GM19438 (cell line): ENCODE measurements at regions not wholly inside any gene's neighbourhood (a gene's known extent, or its start where the extent isn't known, plus 50 kb on each side); places are given as distances from the start of the nearest gene placed in this dataset.
"Not testable (repeated sequence)": the region's sequence is repeated elsewhere in the genome, so short reads cannot be mapped to it uniquely, and the experiment has no call there.

Experiments used
- ATAC-seq: cut with Tn5 transposase; IDR thresholded peaks from one replicate; pipeline ENCODE4 v1.9.1; 2021; ENCODE audit warnings: low read depth; ENCODE audit not compliant: unreplicated experiment

DNA sequence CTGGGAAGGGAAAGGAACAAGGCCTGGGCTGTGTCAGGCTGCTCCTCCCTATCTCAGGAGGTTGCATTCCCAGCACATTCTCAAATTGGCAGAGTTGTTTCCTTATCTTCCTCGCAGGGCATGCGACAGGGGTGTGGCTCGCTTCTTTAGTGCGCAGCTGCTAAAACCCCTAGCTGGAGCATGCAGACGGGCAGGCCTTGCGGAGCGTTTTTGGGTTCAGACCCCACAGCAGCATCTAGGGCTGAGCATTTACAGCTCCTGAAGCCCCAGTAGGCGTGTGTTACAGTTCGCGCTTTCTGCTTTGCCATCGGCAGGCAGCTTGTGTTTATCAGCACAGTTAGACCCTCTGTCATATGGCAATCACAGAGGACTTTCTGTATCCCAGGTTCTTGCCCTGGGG lies 392.4 kb downstream of the TECRL start:
- no peak for ATAC-seq

DNA sequence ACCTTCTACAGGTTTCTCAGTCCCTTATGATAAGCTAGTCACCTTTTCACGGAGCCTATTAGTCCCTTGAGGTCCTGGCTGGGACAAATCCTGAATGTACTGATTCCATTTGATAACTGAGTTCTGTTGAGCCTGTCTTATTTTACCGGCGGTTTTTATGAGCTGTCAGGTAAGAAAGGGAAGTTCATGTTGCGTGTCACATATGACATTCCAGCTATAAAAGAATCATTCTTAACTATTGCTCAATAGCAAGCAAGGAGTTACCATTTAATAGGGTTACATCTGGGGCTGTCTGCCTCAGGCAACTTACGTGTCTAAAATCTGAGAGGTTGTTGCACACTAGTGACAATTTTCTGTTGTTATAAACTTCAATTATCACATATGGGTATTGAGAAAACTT lies 394.6 kb downstream of the TECRL start:
- no peak for ATAC-seq

DNA sequence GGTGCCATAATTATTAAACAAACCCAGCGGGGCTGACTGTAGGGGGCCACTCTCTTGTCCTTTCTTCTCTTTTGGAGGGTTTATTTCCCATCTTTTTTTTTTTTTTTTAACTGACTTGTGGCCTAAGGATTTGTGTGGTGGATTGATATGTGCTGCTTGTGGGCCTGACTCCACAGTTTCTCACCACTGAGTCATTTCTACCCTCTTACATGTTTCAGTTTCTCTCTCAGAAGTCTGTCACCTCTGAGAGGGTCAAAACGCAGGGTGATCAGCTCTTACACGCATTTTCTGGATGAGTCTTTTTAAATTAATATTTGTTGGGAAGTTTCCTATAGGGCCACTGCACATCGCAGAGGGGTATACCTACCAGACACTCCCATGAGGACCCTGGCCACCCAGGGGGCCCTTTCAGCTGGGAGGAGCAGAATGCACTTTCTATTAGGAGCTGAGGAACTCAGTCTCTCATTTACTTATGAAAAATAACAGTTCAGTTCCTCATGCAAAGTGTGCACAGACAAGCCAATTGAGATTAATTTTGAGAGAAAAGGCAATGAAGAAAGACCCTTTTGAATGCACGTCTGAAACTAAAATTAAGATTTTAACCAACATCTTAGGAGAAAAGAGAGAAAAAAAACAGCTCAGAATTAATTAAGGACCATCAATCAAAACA lies 407.9 kb downstream of the TECRL start:
- no peak for ATAC-seq

DNA sequence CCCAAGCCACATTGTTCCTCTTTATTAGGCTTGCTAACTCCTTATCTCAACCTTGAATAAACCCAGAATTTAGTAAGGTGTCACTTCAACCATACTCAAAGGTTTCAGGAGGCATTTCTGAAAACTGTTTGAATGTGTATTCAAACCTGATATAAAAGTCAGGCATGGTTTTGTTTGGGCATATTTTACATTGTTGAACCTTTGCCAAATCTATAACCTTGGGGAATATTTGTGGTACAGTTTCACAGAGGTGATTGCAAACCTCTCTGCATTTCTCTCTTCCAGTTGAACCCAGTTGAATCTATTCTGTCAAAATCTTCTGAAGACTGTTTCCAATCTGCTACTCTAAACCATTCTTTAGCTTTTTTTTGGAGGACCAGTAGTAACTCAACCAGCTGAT lies 409.0 kb downstream of the TECRL start:
- no peak for ATAC-seq

DNA sequence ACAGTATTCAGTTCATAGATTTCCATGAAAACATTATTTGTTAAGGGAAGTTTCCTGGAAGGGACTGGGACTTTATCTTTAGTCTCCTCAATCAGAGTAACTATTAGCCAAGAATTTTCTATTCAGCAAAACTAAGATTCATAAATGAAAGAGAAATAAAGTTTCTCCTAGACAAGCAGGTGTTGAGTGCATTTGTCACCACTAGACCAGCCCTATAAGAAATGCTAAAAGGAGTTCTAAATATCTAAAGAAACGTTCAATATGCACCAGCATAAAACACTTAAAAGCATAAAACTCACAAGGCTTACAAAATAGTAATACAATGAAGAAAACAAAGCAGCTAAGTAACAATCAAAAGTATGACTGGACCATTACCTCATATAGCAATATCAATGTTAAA lies 423.0 kb downstream of the TECRL start:
- ATAC-seq: no peak

DNA sequence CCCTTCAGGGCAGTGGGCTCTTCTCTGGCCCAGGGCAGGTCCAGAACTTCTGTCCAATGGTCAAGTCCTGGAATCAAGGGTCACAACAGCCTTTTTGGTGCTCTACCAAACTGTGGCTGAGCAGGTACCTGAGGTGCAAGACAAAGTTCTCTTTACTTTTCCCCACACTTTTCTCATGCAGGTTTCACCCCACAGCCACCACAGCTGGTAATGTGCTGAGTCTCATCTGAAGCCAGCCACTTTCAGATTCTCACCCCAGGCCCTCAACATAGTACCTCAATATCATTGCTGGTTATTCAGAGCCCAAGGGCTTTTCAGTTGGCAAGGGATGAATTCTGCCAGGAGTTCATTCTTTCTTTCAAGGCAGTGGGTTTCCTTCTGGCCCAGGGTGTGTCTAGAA lies 426.0 kb downstream of the TECRL start:
- no peak for ATAC-seq

DNA sequence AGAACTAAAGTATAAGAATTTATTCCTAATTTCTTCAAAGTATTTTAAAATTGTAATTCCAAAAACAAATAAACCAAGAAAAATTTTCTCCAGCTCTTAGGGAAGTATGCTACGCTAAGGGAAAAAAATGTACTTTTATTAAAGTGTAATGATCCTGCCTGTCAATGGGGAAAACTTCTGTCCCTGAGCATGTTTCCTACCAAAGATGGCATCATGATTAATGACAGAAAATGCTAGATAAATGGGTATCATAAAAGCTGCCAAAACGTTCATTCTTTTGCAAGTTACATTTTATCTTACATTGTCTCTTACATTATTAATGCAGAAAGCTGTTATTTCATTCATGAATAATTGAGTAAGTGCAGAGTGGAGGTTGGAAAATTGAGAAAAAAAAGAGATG lies 443.4 kb downstream of the TECRL start:
- ATAC-seq: no peak

DNA sequence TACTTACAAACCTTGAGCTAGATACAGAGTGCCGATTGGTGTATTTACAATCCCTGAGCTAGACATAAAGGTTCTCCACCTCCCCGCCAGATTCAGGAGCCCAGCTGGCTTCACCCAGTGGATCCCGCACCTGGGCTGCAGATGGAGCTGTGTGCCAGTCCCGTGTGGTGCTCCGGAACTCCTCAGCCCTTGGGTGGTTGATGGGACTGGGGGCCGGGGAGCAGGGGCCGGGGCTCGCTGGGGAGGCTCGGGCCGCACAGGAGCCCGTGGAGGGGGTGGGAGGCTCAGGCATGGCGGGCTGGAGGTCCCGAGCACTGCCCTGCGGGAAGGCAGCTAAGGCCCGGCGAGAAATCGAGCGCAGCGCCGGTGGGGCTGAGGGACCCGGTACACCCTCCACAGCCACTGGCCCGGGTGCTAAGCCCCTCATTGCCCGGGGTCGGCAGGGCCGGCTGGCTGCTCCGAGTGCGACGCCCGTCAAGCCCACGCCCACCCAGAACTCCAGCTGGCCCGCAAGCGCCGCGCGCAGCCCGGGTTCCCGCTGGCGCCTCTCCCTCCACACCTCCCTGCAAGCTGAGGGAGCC lies 466.5 kb downstream of the TECRL start:
- ATAC-seq: not testable (repeated sequence)

DNA sequence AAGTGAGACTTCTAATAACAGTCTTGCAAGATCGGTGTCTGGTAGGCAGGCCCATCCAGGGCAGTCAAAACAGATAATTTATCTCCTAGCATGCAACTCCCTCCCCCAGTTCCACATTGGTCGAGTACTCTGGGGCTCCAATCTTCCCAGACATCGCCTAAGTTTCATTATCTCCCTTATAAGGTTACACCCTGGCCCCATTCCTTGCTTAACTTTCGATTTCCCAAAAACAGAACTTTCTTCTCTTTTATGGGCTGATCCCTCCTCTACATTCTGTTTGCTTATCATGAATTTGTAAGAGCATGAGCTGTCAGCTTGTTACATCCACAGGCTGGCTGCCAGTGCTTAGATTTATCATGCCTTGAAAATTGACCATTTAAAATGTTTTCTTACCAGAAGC lies 471.3 kb downstream of the TECRL start:
- no peak for ATAC-seq

DNA sequence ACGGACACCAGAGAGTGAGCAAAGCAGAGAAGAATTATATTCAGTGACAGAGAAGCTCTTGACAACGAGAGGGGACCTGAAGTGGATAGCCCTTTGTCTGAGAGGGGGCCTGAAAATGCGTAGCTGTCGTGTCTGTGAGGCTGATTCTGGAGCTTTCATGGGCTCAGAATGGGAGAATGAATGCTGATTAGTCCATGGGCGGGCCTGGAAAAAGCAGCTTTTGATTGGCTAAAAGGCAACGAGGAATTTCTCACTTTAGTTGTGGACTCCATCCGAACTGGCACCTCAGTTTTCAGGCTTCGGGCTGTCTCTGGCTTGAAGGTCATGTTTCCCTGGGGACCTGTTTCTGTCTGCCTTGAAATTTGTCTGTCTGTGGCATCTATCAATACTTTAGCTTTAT lies 487.1 kb downstream of the TECRL start:
- ATAC-seq: no peak

DNA sequence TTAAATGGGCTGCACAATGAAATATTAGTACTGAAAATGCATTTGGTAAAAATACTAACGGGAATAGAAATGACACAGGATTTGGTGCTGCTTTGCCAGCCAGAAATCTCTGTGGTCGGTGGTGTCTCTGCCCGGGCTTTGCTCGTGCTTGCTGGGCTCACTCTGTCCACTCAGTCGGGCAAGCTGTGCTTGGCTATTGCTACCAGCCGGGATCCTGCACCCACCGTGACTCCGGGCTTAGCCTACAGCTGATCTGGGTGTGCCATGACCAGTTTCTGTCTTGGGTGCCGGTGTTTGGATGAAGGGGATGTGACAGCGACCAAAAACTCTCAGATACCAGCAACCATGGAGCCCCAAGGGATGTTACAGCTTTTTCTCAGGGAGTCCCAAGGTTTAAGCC lies 487.7 kb downstream of the TECRL start:
- no peak for ATAC-seq

DNA sequence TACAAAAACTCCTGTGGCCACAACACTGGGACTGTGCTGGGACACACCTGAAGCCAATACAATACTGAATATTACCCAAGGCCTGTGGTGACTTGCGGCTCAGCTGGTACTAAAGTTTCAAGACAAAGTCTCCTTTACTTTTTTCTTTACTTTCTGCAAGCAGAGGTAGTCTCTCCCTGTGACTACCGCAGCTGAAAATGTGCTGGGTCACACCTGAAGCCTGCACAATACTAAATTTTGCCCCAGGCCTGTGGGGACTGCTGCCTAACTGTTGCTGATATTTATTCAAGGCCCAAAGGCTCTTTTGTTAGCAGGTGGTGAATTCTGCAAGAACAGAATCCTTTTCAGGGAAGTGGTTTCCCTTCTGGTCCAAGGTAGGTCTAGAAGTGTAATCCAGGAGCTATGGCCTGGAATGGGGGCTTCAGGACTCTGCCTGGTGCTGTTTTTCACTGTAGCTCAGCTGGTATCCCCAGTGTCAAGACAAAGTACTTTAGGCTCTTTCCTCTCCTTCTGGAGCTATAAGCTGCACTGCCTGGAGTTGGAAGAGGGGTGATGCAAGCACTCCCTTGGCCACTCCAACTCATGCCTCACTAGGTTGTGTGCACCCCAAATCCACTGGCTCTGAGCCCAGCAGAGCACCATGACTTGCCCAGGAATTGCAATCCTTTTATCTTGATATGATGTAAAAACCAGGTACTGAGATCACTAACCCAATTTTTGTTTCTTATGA lies 489.4 kb downstream of the TECRL start:
- no peak for ATAC-seq

DNA sequence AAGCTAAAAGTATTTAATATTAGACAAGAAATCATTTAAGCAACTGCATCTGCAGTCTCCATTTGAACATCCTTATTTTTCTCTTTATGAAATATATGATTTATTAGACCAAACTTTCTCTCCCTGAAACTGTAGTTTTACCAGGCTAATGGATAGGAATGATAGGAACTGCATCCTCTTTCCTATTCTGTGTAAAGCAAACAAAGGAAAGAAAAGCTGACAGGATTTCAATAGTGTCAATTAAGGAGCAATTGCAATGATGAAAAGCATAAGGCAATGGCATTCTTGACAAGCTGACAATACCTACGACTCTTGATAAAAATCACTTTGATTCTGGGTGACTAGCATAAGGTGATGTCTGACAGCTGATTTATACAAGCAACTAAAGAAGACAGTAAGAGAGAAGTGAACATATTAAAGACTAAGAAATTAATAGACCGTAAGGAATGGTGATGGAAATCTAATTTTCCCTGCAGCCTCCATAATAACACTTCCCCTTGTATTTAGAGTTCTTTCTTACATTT lies 502.5 kb downstream of the TECRL start:
- ATAC-seq: no peak

DNA sequence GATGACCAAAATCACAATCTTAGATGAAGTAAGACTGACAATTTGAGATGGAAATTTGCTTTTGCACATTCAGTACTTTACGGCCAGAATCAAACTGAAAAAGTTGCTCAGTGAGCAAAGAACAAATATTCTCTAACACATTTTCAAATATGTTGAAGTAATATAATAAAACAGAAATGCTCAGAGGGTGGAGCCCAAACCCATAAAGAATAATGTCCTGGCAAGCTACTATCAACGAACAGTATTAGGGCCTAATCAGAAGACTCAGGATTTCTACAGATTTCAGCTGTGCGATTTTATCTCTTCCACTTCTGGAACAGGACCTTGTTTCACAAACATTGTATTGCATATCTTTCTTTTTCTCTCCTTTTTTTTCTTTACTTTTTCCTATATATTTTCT lies 505.0 kb downstream of the TECRL start:
- ATAC-seq: no peak

DNA sequence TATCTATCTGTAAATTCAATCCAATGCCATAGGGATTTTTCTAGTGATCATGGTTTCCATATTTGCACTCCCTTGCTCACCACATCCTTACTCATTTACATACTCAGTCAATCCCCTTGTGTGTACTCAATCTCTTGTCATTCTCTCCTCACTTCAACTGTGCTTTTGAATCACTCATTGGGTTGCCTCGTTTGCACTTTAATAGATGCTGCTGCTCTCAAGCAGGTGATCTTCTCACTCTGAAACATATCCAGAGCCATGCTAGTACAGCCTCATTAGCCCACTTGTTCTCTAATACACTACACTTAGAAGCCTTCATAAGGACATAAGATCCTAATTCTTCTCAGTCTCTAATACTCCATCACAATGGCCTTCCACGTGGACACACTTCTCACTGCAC lies 507.9 kb downstream of the TECRL start:
- no peak for ATAC-seq

DNA sequence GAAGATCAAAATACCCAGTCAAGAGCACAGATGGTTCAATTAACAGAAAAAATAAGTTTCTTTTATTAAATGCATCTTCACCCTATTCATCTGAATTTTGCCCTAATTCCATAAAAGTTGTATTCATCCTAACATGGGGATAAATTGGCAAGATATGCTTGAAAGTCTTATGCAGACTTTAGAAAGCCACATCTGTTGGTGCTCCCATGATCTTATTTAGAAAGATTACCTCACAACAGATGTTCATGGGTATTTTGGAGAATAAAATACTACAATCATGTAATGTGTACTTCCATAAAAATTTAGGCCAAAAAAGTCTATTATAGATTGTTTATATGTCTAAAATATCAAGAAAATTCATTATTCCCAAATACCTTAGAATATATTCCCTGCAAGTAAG lies 510.3 kb downstream of the TECRL start:
- no peak for ATAC-seq

DNA sequence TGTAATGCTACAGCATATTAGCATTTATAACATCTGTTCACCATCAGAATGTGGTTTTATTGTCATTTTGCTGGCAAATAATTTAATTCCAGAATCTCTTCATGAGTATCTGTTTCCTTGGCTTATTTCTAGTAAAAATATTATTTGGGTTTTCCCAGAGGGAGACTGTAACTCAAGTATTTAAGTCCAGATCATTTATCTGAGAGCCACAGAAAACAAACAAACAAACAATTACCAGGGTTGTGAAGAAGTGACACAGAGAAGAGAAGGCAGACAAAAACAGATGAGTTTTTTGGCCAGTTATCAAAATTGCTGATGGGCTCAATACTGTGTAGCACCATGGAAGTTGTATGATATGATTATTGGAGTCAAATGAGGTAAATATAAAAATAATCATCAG lies 515.1 kb downstream of the TECRL start:
- no peak for ATAC-seq

DNA sequence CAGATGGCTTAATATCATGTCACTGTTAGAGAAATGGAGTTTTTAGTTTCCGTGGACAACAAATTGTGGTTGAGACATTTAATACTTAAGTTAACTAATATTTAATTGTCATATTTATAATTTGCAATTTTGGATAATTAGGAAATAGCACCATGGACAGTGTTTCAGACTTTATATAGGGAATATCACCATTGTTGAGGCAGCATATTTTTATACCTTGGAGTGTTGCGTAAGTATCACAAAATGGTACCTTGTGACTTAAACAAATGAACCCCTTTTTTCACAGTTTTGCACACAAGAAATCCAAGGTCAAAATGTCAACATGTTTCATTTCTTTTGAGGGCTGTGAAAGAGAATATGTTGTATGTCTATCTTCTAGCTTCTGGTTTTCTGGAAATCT lies 539.9 kb downstream of the TECRL start:
- no peak for ATAC-seq

DNA sequence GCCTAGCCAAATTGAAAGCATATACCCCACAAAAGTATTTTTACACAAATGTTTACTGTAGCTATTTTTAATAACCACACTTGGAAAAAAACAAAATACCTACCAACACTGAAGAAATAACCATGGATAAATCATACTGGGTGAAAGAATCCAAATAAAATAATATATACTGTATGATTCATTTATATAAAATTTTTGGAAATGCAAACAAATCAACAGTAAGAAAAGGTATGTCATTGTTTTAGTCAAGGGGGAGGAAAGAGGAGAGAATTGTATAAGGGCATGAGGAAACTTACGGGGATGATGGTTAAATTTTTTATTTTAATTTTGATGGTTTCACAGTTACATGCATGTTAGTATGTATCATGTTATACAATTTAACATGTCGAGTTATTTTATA lies 557.8 kb downstream of the TECRL start:
- ATAC-seq: no peak

DNA sequence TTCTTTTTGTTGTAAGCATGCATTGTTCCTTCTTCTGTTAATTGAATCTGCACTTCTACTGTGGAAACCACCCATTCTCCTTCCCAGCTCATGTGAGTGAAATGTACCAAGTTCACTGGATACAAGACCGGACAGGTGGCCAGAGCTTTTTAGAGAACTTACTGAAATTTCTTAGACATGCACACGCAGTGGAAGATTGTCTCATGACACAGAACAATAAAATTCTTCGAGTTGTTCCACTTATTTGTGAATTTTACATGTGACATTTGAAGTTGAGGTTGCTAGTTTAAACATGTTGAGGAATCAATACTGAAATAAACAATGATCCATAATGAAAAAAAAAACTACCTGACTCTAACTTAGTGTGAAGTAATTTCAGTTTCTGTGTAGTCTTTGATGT lies 568.0 kb downstream of the TECRL start:
- ATAC-seq: no peak

DNA sequence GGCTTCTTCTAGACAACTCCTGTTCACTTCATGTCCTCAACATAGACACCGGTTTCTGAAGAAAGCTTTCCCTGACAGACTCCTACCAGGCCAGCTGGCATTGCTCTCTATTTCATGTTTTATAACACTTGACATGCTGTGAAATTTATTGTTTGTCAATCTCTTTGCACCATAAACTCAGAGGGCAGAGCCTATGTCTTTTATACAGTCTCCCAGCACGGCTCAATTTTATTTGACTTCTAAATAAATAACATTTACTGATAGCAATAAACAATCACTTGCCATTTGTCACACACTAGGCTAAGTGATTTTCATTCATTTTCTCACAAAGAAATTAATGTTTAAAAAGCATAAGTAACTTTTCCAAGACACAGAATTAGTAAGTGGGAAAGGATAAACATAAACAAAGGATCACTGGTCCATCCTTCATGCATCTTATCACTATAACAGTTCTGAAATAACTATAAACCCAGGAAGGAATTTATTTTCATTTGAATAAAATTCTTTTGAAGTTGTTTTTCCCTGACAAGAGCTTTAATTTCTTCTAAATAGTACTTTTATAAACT lies 577.6 kb downstream of the TECRL start:
- ATAC-seq: no peak
